HEK293 (cell line): ENCODE measurements at regions not wholly inside any gene's neighbourhood (a gene's known extent, or its start where the extent isn't known, plus 50 kb on each side); places are given as distances from the start of the nearest gene placed in this dataset.

Experiments
- PATZ1 ChIP-seq: fragments of 450-650 bp; formaldehyde crosslinking; IDR thresholded peaks from 2 replicates; pipeline ENCODE4 v1.5.1; 2016; ENCODE audit warnings: missing biosample characterization, missing genetic modification characterization
- ZNF274 ChIP-seq, 2 experiments: fragments of 200-500 bp in 1 of 2; fragments of 450-650 bp in 1 of 2; sonication (Bioruptor generic) in 1 of 2; formaldehyde crosslinking in 1 of 2; IDR thresholded peaks; 2 replicates each; pipeline versions ENCODE4 v1.5.1 to v1.6.1; 2014 to 2016; ENCODE audit warnings: borderline replicate concordance in 1 of 2, inconsistent platforms in 1 of 2, low read length in 1 of 2, missing biosample characterization in 1 of 2, missing genetic modification characterization in 1 of 2
- ZNF280C ChIP-seq: fragments of 450-650 bp; formaldehyde crosslinking; IDR thresholded peaks from 2 replicates; pipeline ENCODE4 v1.5.1; 2016; ENCODE audit warnings: missing biosample characterization, missing genetic modification characterization
- ZNF37A ChIP-seq: fragments of 450-650 bp; IDR thresholded peaks from 2 replicates; pipeline ENCODE4 v1.5.1; 2018; ENCODE audit warnings: missing biosample characterization, missing genetic modification characterization
- ZNF560 ChIP-seq: fragments of 450-650 bp; formaldehyde crosslinking; IDR thresholded peaks from 2 replicates; pipeline ENCODE4 v1.5.1; 2017; ENCODE audit warnings: missing biosample characterization, missing genetic modification characterization, borderline replicate concordance
- ZNF785 ChIP-seq: fragments of 450-650 bp; formaldehyde crosslinking; IDR thresholded peaks from 2 replicates; pipeline ENCODE4 v1.5.1; 2016; ENCODE audit warnings: missing biosample characterization, missing genetic modification characterization

- TF ChIP-seq ZNF280C (no peak), PATZ1 (tag by site-specific recombination) (no peak), ZNF274 (IDR thresholded peaks at IDR 0.05; ENCODE audit: low read length) (no peak), ZNF274 (tag by site-specific recombination; IDR thresholded peaks at IDR 0.05; ENCODE audit: borderline replicate concordance) (no peak), ZNF785 (tag by site-specific recombination) (no peak), ZNF560 (no peak), ZNF37A (no peak)
These were observed 151.6 kb downstream of the TEX29 start for GRCh38 chr13:111472083-111472482.
